HG03039 (cell line): ENCODE measurements at regions not wholly inside any gene's neighbourhood (a gene's known extent, or its start where the extent isn't known, plus 50 kb on each side); places are given as distances from the start of the nearest gene placed in this dataset.
"Not testable (repeated sequence)": the region's sequence is repeated elsewhere in the genome, so short reads cannot be mapped to it uniquely, and the experiment has no call there.

Experiments
- ATAC-seq: cut with Tn5 transposase; IDR thresholded peaks from one replicate; pipeline ENCODE4 v1.9.1; 2021; ENCODE audit warnings: mild to moderate bottlenecking, moderate library complexity; ENCODE audit not compliant: unreplicated experiment

GRCh38 chr4:83734576-83734975 is 198.7 kb downstream of the GPAT3 start:
- ATAC-seq, result no peak

- no peak for ATAC-seq
Measured at GRCh38 chr4:83732114-83732635, 196.3 kb downstream of the GPAT3 start.

GRCh38 chr4:83731609-83732008 is 195.7 kb downstream of the GPAT3 start:
- ATAC-seq, result no peak

GRCh38 chr4:83730958-83731357 is 195.1 kb downstream of the GPAT3 start:
- ATAC-seq, result not testable (repeated sequence)

- no peak for ATAC-seq
Measured at GRCh38 chr4:83728191-83728590, 192.3 kb downstream of the GPAT3 start.

- ATAC-seq, result no peak
Measured at GRCh38 chr4:83725336-83726085, 189.6 kb downstream of the GPAT3 start.

GRCh38 chr4:83724485-83725335 is 188.8 kb downstream of the GPAT3 start:
- ATAC-seq, result no peak

DNA sequence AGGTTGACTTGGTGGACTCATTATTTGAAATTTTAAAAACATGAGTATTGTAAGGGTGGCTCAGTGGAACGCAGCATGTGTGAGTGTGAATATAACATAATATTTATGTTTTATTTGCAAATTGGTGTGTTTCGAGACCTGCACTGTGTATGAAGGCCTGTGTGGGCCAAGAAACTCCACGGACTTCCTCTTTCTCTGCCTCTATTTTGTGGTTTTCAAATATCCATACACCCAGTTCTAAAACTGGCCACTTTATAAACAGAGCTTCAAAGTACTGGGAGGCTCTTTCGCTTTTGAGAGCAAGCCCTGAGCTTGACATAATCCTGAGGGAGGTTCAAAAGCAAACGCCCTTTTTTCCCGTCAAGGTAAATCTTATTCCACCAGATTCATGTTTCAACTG is 187.7 kb downstream of the GPAT3 start:
- ATAC-seq, result no peak

GRCh38 chr4:83722730-83723269 is 186.9 kb downstream of the GPAT3 start:
- ATAC-seq, result no peak

GRCh38 chr4:83716874-83717273 is 181.0 kb downstream of the GPAT3 start:
- no peak for ATAC-seq

DNA sequence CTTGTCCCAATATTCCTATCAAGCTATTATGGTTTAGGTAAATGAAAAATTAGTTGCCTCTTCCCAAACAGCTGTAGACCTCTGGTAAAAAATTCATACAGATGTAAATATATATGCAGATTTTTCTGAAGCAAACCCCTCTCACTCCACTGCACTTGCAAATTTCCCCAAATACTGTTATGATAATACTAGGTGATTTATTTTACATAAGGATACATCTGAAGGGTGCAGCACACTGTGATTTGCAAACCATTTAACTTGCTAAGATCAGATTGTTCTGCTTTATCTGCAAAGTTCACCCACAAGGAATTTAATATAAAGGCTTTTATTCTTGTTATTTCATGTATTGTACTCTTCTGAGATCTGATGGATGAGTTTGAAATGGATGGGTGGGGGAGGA is 177.0 kb downstream of the GPAT3 start:
- no peak for ATAC-seq

GRCh38 chr4:83709627-83710026 is 173.7 kb downstream of the GPAT3 start:
- no peak for ATAC-seq

DNA sequence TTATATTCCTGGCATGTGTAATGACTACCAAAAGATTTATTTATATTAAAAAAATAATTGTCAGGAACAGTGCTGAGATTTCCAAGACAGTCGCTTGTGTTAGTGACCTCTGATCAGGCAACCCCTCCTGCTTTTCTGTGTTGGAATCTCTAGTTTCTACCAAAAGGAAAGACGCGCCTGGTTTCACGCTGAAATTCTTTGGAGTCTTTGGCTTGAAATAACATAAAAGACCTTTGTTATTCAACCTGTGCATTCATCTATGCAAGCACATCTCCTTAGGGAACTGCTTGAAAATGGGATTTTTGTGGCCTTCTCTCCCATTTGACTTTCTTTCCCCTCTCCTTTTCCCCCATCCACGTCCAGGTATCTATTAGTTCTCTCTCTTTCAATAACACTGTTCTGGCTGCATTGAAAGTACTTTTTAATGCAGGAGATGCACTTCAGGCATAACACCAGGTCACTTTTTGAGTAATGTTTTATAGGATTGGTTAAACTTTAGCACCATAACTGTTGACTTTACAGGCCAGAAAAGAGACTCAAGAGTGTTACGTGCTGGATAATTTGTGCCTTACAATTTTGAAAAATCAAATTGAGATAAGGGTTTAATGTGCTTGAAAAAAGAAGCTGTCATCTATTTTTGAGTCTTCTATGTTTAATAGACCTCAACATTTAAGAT is 172.7 kb downstream of the GPAT3 start:
- no peak for ATAC-seq

DNA sequence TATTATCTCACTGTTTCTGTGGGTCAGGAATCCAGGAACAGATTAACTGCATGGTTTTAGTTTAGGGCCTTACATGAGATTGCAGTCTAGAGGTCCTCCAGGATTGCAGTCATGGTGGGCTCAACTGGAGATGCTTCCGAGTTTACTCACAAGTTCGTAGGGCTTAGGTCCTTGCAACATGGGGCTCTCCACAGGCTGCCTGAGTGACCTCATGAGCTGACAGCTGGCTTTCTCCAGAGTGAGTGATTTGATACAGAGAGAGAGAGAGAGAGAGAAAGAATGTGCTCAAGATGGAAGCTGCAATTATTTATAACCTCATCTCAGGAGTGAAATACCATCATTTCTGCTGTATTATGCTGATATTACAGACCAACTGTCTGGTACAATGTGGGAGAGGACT is 168.9 kb downstream of the GPAT3 start:
- ATAC-seq, result no peak

DNA sequence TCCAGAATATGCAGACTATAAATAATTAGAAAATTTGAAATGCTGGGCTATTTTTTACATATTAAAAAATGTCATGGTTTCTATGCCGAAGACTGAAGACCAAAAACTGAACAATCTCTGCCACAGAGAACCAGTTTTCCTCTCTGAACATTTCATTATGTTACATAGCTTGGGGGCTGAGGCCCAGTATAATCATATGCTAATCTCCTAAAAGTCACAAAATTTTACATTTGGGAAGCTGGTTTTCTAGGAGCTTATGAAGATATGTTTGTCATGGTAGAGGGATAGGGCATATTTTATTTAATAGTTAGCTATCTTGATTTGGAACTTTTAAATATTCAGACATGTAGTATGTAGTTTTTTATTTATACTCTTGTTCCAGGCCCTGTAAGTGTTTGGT is 167.8 kb downstream of the GPAT3 start:
- no peak for ATAC-seq

DNA sequence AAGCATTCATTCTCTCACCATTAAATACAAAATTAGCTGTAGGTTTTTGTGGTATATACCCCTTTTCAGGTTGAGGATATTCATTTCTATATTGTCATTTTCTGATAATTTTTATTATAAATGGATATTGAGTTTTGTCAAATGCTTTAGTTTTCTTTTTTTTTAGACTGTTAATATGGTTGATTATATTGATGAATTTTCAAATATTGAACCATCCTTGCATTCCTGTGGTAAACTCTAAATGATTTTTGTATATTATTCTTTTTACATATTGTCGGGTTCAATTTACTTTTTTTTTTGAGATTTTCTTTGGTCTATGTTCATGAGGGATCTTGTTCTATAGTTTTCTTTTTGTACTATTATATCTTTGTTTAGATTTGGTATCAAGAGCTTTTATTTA is 165.1 kb downstream of the GPAT3 start:
- no peak for ATAC-seq

- no peak for ATAC-seq
Measured at GRCh38 chr4:83699358-83699757, 163.4 kb downstream of the GPAT3 start.

DNA sequence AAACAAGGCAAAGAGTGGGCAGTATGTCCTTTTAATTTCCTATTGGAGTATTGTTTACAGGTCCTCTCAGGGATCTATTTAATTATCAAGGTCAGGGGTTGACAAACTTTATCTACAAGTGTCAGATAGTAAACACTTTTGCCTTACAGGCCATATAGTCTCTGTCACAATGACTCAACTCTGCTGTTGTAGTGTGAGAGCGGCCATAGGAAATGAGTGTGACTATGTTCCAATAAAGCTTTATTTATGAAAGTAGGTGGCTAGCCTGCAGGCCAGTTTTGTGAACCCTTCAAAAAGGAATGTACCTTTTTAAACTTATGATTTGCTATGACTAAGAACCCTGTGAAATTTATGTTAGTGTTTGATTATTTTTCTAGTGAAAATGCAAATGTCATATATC is 156.1 kb downstream of the GPAT3 start:
- no peak for ATAC-seq

GRCh38 chr4:83686166-83686565 is 150.3 kb downstream of the GPAT3 start:
- no peak for ATAC-seq

GRCh38 chr4:83679692-83680091 is 143.8 kb downstream of the GPAT3 start:
- no peak for ATAC-seq

DNA sequence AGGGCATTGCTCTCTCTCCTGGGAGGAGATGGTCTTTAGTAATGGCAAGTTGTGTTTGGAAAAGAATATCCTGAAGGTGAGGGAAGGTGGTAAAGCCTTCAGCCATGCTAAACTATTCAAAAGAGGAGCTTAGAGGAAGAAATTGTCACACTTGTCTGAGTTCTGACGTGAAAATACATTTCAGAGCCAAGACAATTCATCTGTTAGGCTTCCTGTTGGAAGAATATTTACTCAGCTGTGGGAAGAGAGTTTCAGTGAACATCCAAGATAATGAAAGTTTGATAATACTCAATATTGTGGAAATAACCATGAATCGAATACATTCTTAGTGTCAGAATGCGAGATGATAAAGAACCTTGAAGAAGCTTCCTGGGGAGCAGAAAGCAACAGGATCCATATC is 143.3 kb downstream of the GPAT3 start:
- ATAC-seq, result no peak
